H9 (cell line): ENCODE measurements at regions not wholly inside any gene's neighbourhood (a gene's known extent, or its start where the extent isn't known, plus 50 kb on each side); places are given as distances from the start of the nearest gene placed in this dataset.

Experiments used
- DNase-seq: peaks from one replicate; pipeline ENCODE4 v3.0.0-alpha.2; 2017
- H2AFZ ChIP-seq: one replicate; pipeline ENCODE4 v1.6.1; 2013; ENCODE audit warnings: mild to moderate bottlenecking, low read length, control low read depth, moderate library complexity
- H2AK5ac ChIP-seq: 2 replicates; pipeline ENCODE4 v1.6.1; 2013; ENCODE audit warnings: low read length, control low read depth, mixed read lengths; ENCODE audit not compliant: insufficient read length
- H2BK120ac ChIP-seq: one replicate; pipeline ENCODE4 v1.6.1; 2013; ENCODE audit warnings: low read depth, mild to moderate bottlenecking, low read length, control low read depth, inconsistent platforms; ENCODE audit not compliant: poor library complexity, severe bottlenecking
- H2BK12ac ChIP-seq: 2 replicates; pipeline ENCODE4 v1.6.1; 2013; ENCODE audit warnings: low read length, control low read depth, mixed read lengths, low read depth; ENCODE audit not compliant: insufficient read length
- H2BK15ac ChIP-seq: 2 replicates; pipeline ENCODE4 v1.6.1; 2013; ENCODE audit warnings: low read depth, low read length, control low read depth
- H2BK20ac ChIP-seq: one replicate; pipeline ENCODE4 v1.6.1; 2013; ENCODE audit warnings: low read depth, mild to moderate bottlenecking, low read length, control low read depth, inconsistent platforms; ENCODE audit not compliant: poor library complexity, severe bottlenecking
- H2BK5ac ChIP-seq: 2 replicates; pipeline ENCODE4 v1.6.1; 2013; ENCODE audit warnings: low read length, control low read depth, mixed read lengths; ENCODE audit not compliant: insufficient read length
- H3K14ac ChIP-seq: 2 replicates; pipeline ENCODE4 v1.6.1; 2013; ENCODE audit warnings: low read length, control low read depth; ENCODE audit not compliant: insufficient read depth
- H3K18ac ChIP-seq: 2 replicates; pipeline ENCODE4 v1.6.1; 2013; ENCODE audit warnings: low read depth, mild to moderate bottlenecking, mixed read lengths, low read length, control low read depth; ENCODE audit not compliant: insufficient read length
- H3K23ac ChIP-seq: 2 replicates; pipeline ENCODE4 v1.6.1; 2013; ENCODE audit warnings: low read length, control low read depth, mixed read lengths, low read depth; ENCODE audit not compliant: insufficient read length
- H3K23me2 ChIP-seq: 2 replicates; pipeline ENCODE4 v1.6.1; 2013; ENCODE audit warnings: low read depth, mild to moderate bottlenecking, mixed read lengths, low read length, control low read depth; ENCODE audit not compliant: insufficient read length, poor library complexity, severe bottlenecking
- H3K27ac ChIP-seq: 2 replicates; pipeline ENCODE4 v1.5.1; 2013; ENCODE audit warnings: low read length, control low read depth, mixed read lengths, low read depth; ENCODE audit not compliant: insufficient read length
- H3K27me3 ChIP-seq: 2 replicates; pipeline ENCODE4 v1.6.1; 2013; ENCODE audit warnings: low read length, control low read depth, inconsistent platforms; ENCODE audit not compliant: insufficient read depth
- H3K4ac ChIP-seq: 2 replicates; pipeline ENCODE4 v1.6.1; 2013; ENCODE audit warnings: low read depth, mild to moderate bottlenecking, control low read depth, inconsistent platforms, low read length, moderate library complexity
- H3K4me1 ChIP-seq: 2 replicates; pipeline ENCODE4 v1.6.1; 2013; ENCODE audit warnings: low read length, control low read depth, inconsistent platforms; ENCODE audit not compliant: insufficient read depth
- H3K4me2 ChIP-seq: 2 replicates; pipeline ENCODE4 v1.6.1; 2013; ENCODE audit warnings: low read length, control low read depth, mixed read lengths; ENCODE audit not compliant: insufficient read length, insufficient read depth
- H3K56ac ChIP-seq: 2 replicates; pipeline ENCODE4 v1.6.1; 2013; ENCODE audit warnings: low read depth, mild to moderate bottlenecking, mixed read lengths, low read length, control low read depth; ENCODE audit not compliant: insufficient read length
- H3K79me1 ChIP-seq: 2 replicates; pipeline ENCODE4 v1.6.1; 2013; ENCODE audit warnings: low read depth, mild to moderate bottlenecking, moderate library complexity, low read length, control low read depth, inconsistent platforms; ENCODE audit not compliant: insufficient read depth, poor library complexity, severe bottlenecking
- H3K79me2 ChIP-seq: 2 replicates; pipeline ENCODE4 v1.6.1; 2013; ENCODE audit warnings: low read length, control low read depth, inconsistent platforms; ENCODE audit not compliant: insufficient read depth
- H3K9ac ChIP-seq: 2 replicates; pipeline ENCODE4 v1.6.1; 2013; ENCODE audit warnings: low read length, control low read depth, mixed read lengths; ENCODE audit not compliant: insufficient read length; ENCODE audit errors: extremely low read depth
- H3K9me3 ChIP-seq: one replicate; pipeline ENCODE4 v1.6.1; 2013; ENCODE audit warnings: low read depth, low read length, inconsistent platforms; ENCODE audit not compliant: control insufficient read depth
- H3T11ph ChIP-seq: one replicate; pipeline ENCODE4 v1.6.1; 2013; ENCODE audit warnings: mild to moderate bottlenecking, low read length, control low read depth, inconsistent platforms
- H4K20me1 ChIP-seq: one replicate; pipeline ENCODE4 v1.6.1; 2013; ENCODE audit not compliant: control insufficient read depth, insufficient read length, insufficient read depth
- H4K5ac ChIP-seq: 2 replicates; pipeline ENCODE4 v1.6.1; 2013; ENCODE audit warnings: low read depth, mild to moderate bottlenecking, mixed read lengths, low read length, control low read depth; ENCODE audit not compliant: insufficient read length
- H4K8ac ChIP-seq: replicated peaks from 2 replicates; pipeline ENCODE4 v1.6.1; 2013; ENCODE audit warnings: low read length, control low read depth, mixed read lengths, low read depth; ENCODE audit not compliant: insufficient read length
- H4K91ac ChIP-seq: 2 replicates; pipeline ENCODE4 v1.6.1; 2013; ENCODE audit warnings: low read depth, mild to moderate bottlenecking, moderate library complexity, mixed read lengths, low read length, control low read depth; ENCODE audit not compliant: insufficient read length
- H3K27ac Mint-ChIP-seq, 3 experiments: 2 replicates in 2 of 3; 3 replicates in 1 of 3; pipeline ENCODE4 v1.8.0; 2020 to 2021; ENCODE audit warnings: mixed read lengths in 3 of 3, mild to moderate bottlenecking in 1 of 3, moderate library complexity in 1 of 3
- H3K27me3 Mint-ChIP-seq: 2 replicates; pipeline ENCODE4 v1.8.0; 2021; ENCODE audit warnings: low read depth, mild to moderate bottlenecking, moderate library complexity, mixed read lengths
- H3K36me3 Mint-ChIP-seq, 3 experiments: 2 replicates in 2 of 3; 3 replicates in 1 of 3; pipeline ENCODE4 v1.8.0; 2020 to 2021; ENCODE audit warnings: low read depth in 3 of 3, mixed read lengths in 3 of 3; ENCODE audit not compliant: insufficient read depth in 1 of 3
- H3K4me1 Mint-ChIP-seq, 2 experiments: 2 replicates each; pipeline ENCODE4 v1.8.0; 2020; ENCODE audit warnings: mixed read lengths in 2 of 2
- H3K4me3 Mint-ChIP-seq, 2 experiments: 2 replicates in 1 of 2; 3 replicates in 1 of 2; pipeline ENCODE4 v1.8.0; 2020 to 2021; ENCODE audit warnings: mild to moderate bottlenecking in 2 of 2, mixed read lengths in 2 of 2, moderate library complexity in 1 of 2
- H3K9me3 Mint-ChIP-seq, 2 experiments: 2 replicates in 1 of 2; 3 replicates in 1 of 2; pipeline ENCODE4 v1.8.0; 2020; ENCODE audit warnings: mild to moderate bottlenecking in 2 of 2, mixed read lengths in 2 of 2, moderate library complexity in 1 of 2
- CTCF ChIP-seq: fragments of 200-600 bp; sonication (generic); conservative IDR thresholded peaks from 3 replicates; pipeline ENCODE4 v1.8.0; 2021; ENCODE audit warnings: antibody characterized with exemption, mild to moderate bottlenecking
- WGBS: extraction: QIAGEN DNeasy Blood & Tissue Kit; methylation state at CpG from one replicate; pipeline ENCODE4 v1.1.7; 2013; ENCODE audit warnings: missing lambda C conversion rate, low lambda C conversion rate, mixed read lengths; ENCODE audit not compliant: insufficient read length; ENCODE audit errors: extremely low coverage; 5-methylcytosine and 5-hydroxymethylcytosine counted together

- no peak overlapping the region for H2BK12ac ChIP-seq
- H3K18ac ChIP-seq: no peak overlapping the region
- no peak overlapping the region for H3K23ac ChIP-seq
- no peak overlapping the region for H3K4ac ChIP-seq
- no peaks in the 10 kb centered on the region; the same call in 1 of the 2 replicates for H3K4me1 ChIP-seq
- H3T11ph ChIP-seq: no peak overlapping the region
- WGBS: no CpG with 5 or more reads among the region's 3 CpGs
- H2BK20ac ChIP-seq: no peak overlapping the region
- no peaks in the 10 kb centered on the region for H4K20me1 ChIP-seq
- peak; percentile 13 for DNase-seq
- H3K27me3 ChIP-seq: no peaks in the 10 kb centered on the region
- H3K23me2 ChIP-seq: no peaks in the 10 kb centered on the region
- H3K9me3 ChIP-seq: no peaks in the 10 kb centered on the region
- no peaks in the 10 kb centered on the region for H3K79me1 ChIP-seq
- H3K9ac ChIP-seq: no peak overlapping the region
- Mint-ChIP-seq H3K4me1 (peaks cover 3% of the 10 kb centered on the region in 2 experiments; a peak in 2 of 4 replicates), H3K4me3 (no peak overlapping the region), H3K9me3 (peaks cover under 1 to 1% of the 10 kb centered on the region in 2 experiments; a peak in 1 of 5 replicates), H3K27ac (no peak overlapping the region), H3K36me3 (no peaks in the 10 kb centered on the region; a peak in 1 of 7 replicates), H3K27me3 (peaks cover 9% of the 10 kb centered on the region)
- no peak overlapping the region for H4K5ac ChIP-seq
- H3K4me2 ChIP-seq: no peak overlapping the region
- H2BK120ac ChIP-seq: no peak overlapping the region
- no peak overlapping the region for H2BK5ac ChIP-seq
- no peak overlapping the region for H3K27ac ChIP-seq
- H4K91ac ChIP-seq: no peak overlapping the region
- no peak overlapping the region for H4K8ac ChIP-seq
- H3K14ac ChIP-seq: no peak overlapping the region
- no peak overlapping the region for H2BK15ac ChIP-seq
- H2AK5ac ChIP-seq: peak overlapping the region; percentile 55
- no peak for TF ChIP-seq CTCF
- no peak overlapping the region for H3K56ac ChIP-seq
- no peak overlapping the region for H2AFZ ChIP-seq
- H3K79me2 ChIP-seq: no peaks in the 10 kb centered on the region
These were observed 62.1 kb upstream of the SHH start for GRCh38 chr7:155874411-155874810.
